IMR-90 (cell line): ENCODE measurements at regions not wholly inside any gene's neighbourhood (a gene's known extent, or its start where the extent isn't known, plus 50 kb on each side); places are given as distances from the start of the nearest gene placed in this dataset.

Experiments used
- ATAC-seq: fragments of 200-7000 bp; cut with Tn5 transposase; 2 replicates; pipeline ENCODE4 v1.9.1; 2020; ENCODE audit warnings: low read depth, mild to moderate bottlenecking, moderate library complexity
- BruUV-seq: library from RNA; stranded (reverse); fragments of 400-500 nt; replicated peaks from 2 replicates; lab custom pipeline; 2021; lab: Mats Ljungman, UMichigan
- CTCF ChIA-PET: fragments of 300-600 bp; formaldehyde crosslinking; extraction: SDS; loops from one replicate; lab custom pipeline; 2021; ENCODE audit warnings: antibody characterized with exemption; lab: Yijun Ruan, JAX
- POLR2A ChIA-PET: fragments of 300-600 bp; sonication (Branson Sonifier 250); formaldehyde crosslinking; loops from one replicate; lab custom pipeline; 2022; ENCODE audit warnings: antibody characterized with exemption; ENCODE audit not compliant: unreplicated experiment; lab: Charles Lee
- DNase-seq: peaks from one replicate; pipeline ENCODE4 v3.0.0; 2013
- H2AFZ ChIP-seq: replicated peaks from 2 replicates; pipeline ENCODE3; 2013; ENCODE audit warnings: low read length, mild to moderate bottlenecking; ENCODE audit not compliant: poor library complexity
- H2AK5ac ChIP-seq: 2 replicates; pipeline ENCODE4 v1.6.1; 2013; ENCODE audit warnings: low read depth, low read length, inconsistent platforms
- H2AK9ac ChIP-seq: replicated peaks from 2 replicates; pipeline ENCODE3; 2013; ENCODE audit warnings: mild to moderate bottlenecking, low read depth, low read length, moderate library complexity; ENCODE audit not compliant: poor library complexity
- H2BK120ac ChIP-seq: 2 replicates; pipeline ENCODE4 v1.6.1; 2013; ENCODE audit warnings: low read depth, low read length, inconsistent platforms
- H2BK15ac ChIP-seq: 3 replicates; pipeline ENCODE4 v1.6.1; 2013; ENCODE audit warnings: low read depth, low read length, inconsistent platforms
- H2BK20ac ChIP-seq: 2 replicates; pipeline ENCODE4 v1.6.1; 2013; ENCODE audit warnings: low read depth, mild to moderate bottlenecking, inconsistent platforms, low read length, moderate library complexity
- H2BK5ac ChIP-seq: 2 replicates; pipeline ENCODE4 v1.6.1; 2013; ENCODE audit warnings: mild to moderate bottlenecking, low read depth, low read length, inconsistent platforms; ENCODE audit not compliant: poor library complexity, severe bottlenecking
- H3K14ac ChIP-seq: replicated peaks from 2 replicates; pipeline ENCODE4 v1.6.1; 2013; ENCODE audit warnings: low read depth, low read length, inconsistent platforms
- H3K18ac ChIP-seq: 2 replicates; pipeline ENCODE4 v1.6.1; 2013; ENCODE audit warnings: low read depth, low read length, control low read depth
- H3K23ac ChIP-seq: 2 replicates; pipeline ENCODE4 v1.6.1; 2013; ENCODE audit warnings: low read depth, low read length, inconsistent platforms
- H3K27ac ChIP-seq: 2 replicates; pipeline ENCODE4 v1.5.1; 2013; ENCODE audit warnings: mild to moderate bottlenecking, control low read depth, low read length; ENCODE audit not compliant: insufficient read depth
- H3K27me3 ChIP-seq: 2 replicates; pipeline ENCODE4 v1.6.1; 2013; ENCODE audit warnings: low read length; ENCODE audit not compliant: control insufficient read depth, insufficient read depth
- H3K36me3 ChIP-seq: 2 replicates; pipeline ENCODE4 v1.6.1; 2013; ENCODE audit warnings: low read length, mixed read lengths; ENCODE audit not compliant: control insufficient read depth, insufficient read depth
- H3K4ac ChIP-seq: 2 replicates; pipeline ENCODE4 v1.6.1; 2013; ENCODE audit warnings: low read depth, low read length, inconsistent platforms
- H3K4me1 ChIP-seq: 2 replicates; pipeline ENCODE4 v1.6.1; 2013; ENCODE audit warnings: low read length, mixed read lengths; ENCODE audit not compliant: control insufficient read depth, insufficient read depth
- H3K4me2 ChIP-seq: 2 replicates; pipeline ENCODE4 v1.6.1; 2013; ENCODE audit warnings: low read depth, mild to moderate bottlenecking, control low read depth, low read length, moderate library complexity
- H3K4me3 ChIP-seq: 2 replicates; pipeline ENCODE4 v1.5.1; 2013; ENCODE audit warnings: low read depth, mild to moderate bottlenecking, control low read depth, low read length, moderate library complexity; ENCODE audit not compliant: insufficient read depth
- H3K56ac ChIP-seq: 2 replicates; pipeline ENCODE4 v1.6.1; 2013; ENCODE audit warnings: low read length, inconsistent platforms; ENCODE audit not compliant: insufficient read depth; ENCODE audit errors: extremely low read depth
- H3K79me1 ChIP-seq, 2 experiments: 2 replicates each; pipeline ENCODE4 v1.6.1; 2013; ENCODE audit warnings: low read length in 2 of 2, inconsistent platforms in 1 of 2, low read depth in 1 of 2
- H3K9ac ChIP-seq: 2 replicates; pipeline ENCODE4 v1.6.1; 2013; ENCODE audit warnings: low read depth, low read length, control low read depth
- H3K9me1 ChIP-seq: 2 replicates; pipeline ENCODE4 v1.6.1; 2013; ENCODE audit warnings: low read length, inconsistent platforms; ENCODE audit not compliant: insufficient read depth
- H3K9me3 ChIP-seq: 2 replicates; pipeline ENCODE4 v1.6.1; 2013; ENCODE audit warnings: low read length; ENCODE audit not compliant: control insufficient read depth, insufficient read depth
- H4K20me1 ChIP-seq: 2 replicates; pipeline ENCODE4 v1.6.1; 2013; ENCODE audit warnings: low read length, inconsistent platforms; ENCODE audit not compliant: insufficient read depth
- H4K5ac ChIP-seq: 2 replicates; pipeline ENCODE4 v1.6.1; 2013; ENCODE audit warnings: mild to moderate bottlenecking, low read depth, low read length, control low read depth
- H4K8ac ChIP-seq, 2 experiments: 2 replicates each; pipeline ENCODE4 v1.6.1; 2013; ENCODE audit warnings: low read depth in 2 of 2, low read length in 2 of 2, control low read depth in 1 of 2, inconsistent platforms in 1 of 2
- H4K91ac ChIP-seq: 2 replicates; pipeline ENCODE4 v1.6.1; 2013; ENCODE audit warnings: low read depth, low read length, inconsistent platforms; ENCODE audit not compliant: insufficient read depth
- BHLHE40 ChIP-seq: fragments of 150-350 bp; IDR thresholded peaks from 2 replicates; pipeline ENCODE4 v1.6.1; 2016; ENCODE audit warnings: mild to moderate bottlenecking, low read depth, low read length
- CEBPB ChIP-seq: IDR thresholded peaks from 2 replicates; pipeline ENCODE4 v1.6.1; 2012; ENCODE audit warnings: low read depth, low read length, improper control_type of control experiment
- CHD1 ChIP-seq: IDR thresholded peaks from 2 replicates; pipeline ENCODE4 v1.6.1; 2012; ENCODE audit warnings: low read depth, low read length, improper control_type of control experiment
- CTCF ChIP-seq: conservative IDR thresholded peaks from 2 replicates; pipeline ENCODE4 v1.5.1; 2012; ENCODE audit warnings: mild to moderate bottlenecking, low read depth, low read length, improper control_type of control experiment
- FOS ChIP-seq: fragments of 150-350 bp; IDR thresholded peaks from 2 replicates; pipeline ENCODE4 v1.6.1; 2016; ENCODE audit warnings: low read depth, low read length
- MAFK ChIP-seq: IDR thresholded peaks from 2 replicates; pipeline ENCODE4 v1.6.1; 2012; ENCODE audit warnings: low read depth, low read length, improper control_type of control experiment
- MAZ ChIP-seq: IDR thresholded peaks from 2 replicates; pipeline ENCODE4 v1.6.1; 2012; ENCODE audit warnings: low read depth, mild to moderate bottlenecking, low read length, improper control_type of control experiment, moderate library complexity, borderline replicate concordance
- MXI1 ChIP-seq: IDR thresholded peaks from 2 replicates; pipeline ENCODE4 v1.6.1; 2012; ENCODE audit warnings: low read depth, mild to moderate bottlenecking, low read length, moderate library complexity, borderline replicate concordance
- NFE2L2 ChIP-seq: fragments of 150-350 bp; IDR thresholded peaks from 2 replicates; pipeline ENCODE4 v1.6.1; 2016; ENCODE audit warnings: low read depth, mild to moderate bottlenecking, low read length
- POLR2A ChIP-seq: IDR thresholded peaks from 2 replicates; pipeline ENCODE4 v1.6.1; 2012; ENCODE audit warnings: mild to moderate bottlenecking, low read depth, low read length
- RAD21 ChIP-seq: IDR thresholded peaks from 2 replicates; pipeline ENCODE4 v1.6.1; 2012; ENCODE audit warnings: low read length, improper control_type of control experiment
- RCOR1 ChIP-seq: IDR thresholded peaks from 2 replicates; pipeline ENCODE4 v1.6.1; 2012; ENCODE audit warnings: mild to moderate bottlenecking, low read length, improper control_type of control experiment; ENCODE audit not compliant: insufficient replicate concordance
- RFX5 ChIP-seq: IDR thresholded peaks from 2 replicates; pipeline ENCODE4 v1.8.0; 2012; ENCODE audit warnings: low read depth, mild to moderate bottlenecking, low read length, moderate library complexity
- SMC3 ChIP-seq: fragments of 150-350 bp; IDR thresholded peaks from 2 replicates; pipeline ENCODE4 v1.6.1; 2016; ENCODE audit warnings: low read depth, mild to moderate bottlenecking, antibody characterized with exemption, low read length, moderate library complexity
- WGBS, 2 experiments: methylation state at CpG; one replicate each; pipeline versions ENCODE4 v1.1.5 to v1.1.7; 2013; ENCODE audit warnings: missing lambda C conversion rate in 2 of 2; ENCODE audit not compliant: insufficient read length in 1 of 2; ENCODE audit errors: extremely low coverage in 2 of 2; 5-methylcytosine and 5-hydroxymethylcytosine counted together
- dilution Hi-C: fragments of 300-500 bp; cut with HindIII; formaldehyde crosslinking; loops from one replicate; pipeline ENCODE4 v1.14.3; 2018; ENCODE audit warnings: low sequenced_read_pairs; ENCODE audit not compliant: unreplicated experiment
- in situ Hi-C: fragments of 300-500 bp; cut with MboI; formaldehyde crosslinking; loops from 3 replicates; pipeline ENCODE4 v1.14.3; 2019; ENCODE audit warnings: low sequenced_read_pairs, inconsistent platforms, mixed read lengths
- intact Hi-C: fragments of 100-400 bp; cut with micrococcal nuclease; formaldehyde crosslinking; loops from 2 replicates; pipeline ENCODE4 v1.10.0; 2022
- TF ChIP-seq, protein P1 (sequence below): fragments of 150-350 bp; IDR thresholded peaks from 2 replicates; pipeline ENCODE4 v1.6.1; 2016; ENCODE audit warnings: low read depth, mild to moderate bottlenecking, low read length, moderate library complexity, borderline replicate concordance
- TF ChIP-seq, protein P2 (sequence below): fragments of 150-350 bp; IDR thresholded peaks from 2 replicates; pipeline ENCODE4 v1.6.1; 2017; ENCODE audit warnings: mild to moderate bottlenecking, antibody characterized with exemption, low read length, low read depth

DNA sequence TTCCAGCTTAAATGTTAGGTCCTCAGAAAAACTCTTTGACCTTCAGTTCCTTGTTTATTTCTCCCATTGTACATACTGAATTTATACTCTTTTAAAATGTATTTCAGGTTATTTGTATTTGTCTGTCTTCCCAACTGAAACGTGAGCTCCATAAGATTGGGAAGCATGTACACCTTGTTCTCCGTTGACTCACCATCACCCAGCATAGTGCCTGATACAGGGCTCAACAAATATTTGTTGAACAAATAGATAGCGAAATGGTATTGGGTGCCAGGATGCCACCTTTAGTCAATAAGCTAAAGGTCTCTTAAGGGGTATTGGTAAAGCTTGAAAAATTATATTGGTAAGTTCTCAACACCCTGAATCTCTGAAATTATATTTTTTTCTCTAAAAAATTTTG lies 1841.3 kb upstream of the CELF4 start:
- intact Hi-C loops (no loop called here), dilution Hi-C loops (no loop called here), in situ Hi-C loops (no loop called here)
- POLR2A ChIA-PET, result no interaction called here
- Histone ChIP-seq H2BK15ac (no peak overlapping the region), H3K4me1 (no peaks in the 10 kb centered on the region), H3K18ac (no peak overlapping the region), H4K20me1 (no peaks in the 10 kb centered on the region), H3K27ac (no peak overlapping the region), H3K4ac (no peak overlapping the region), H3K4me2 (no peak overlapping the region), H3K4me3 (no peak overlapping the region), H4K91ac (no peak overlapping the region), H4K8ac (no peak overlapping the region), H3K79me1 (no peaks in the 10 kb centered on the region), H2AK9ac (no peak overlapping the region), H2BK20ac (no peak overlapping the region), H3K56ac (no peak overlapping the region), H3K23ac (no peak overlapping the region), H2AK5ac (no peak overlapping the region), H2BK5ac (no peak overlapping the region), H3K9me1 (no peaks in the 10 kb centered on the region), H2BK120ac (no peak overlapping the region), H2AFZ (no peak overlapping the region), H3K9me3 (no peaks in the 10 kb centered on the region), H3K14ac (no peak overlapping the region), H3K36me3 (no peaks in the 10 kb centered on the region), H3K9ac (no peak overlapping the region), H3K27me3 (no peaks in the 10 kb centered on the region), H4K5ac (no peak overlapping the region)
- TF ChIP-seq CHD1 (no peak), FOS (no peak), CEBPB (no peak), NFE2L2 (no peak), SMC3 (no peak), BHLHE40 (no peak), RCOR1 (no peak), MXI1 (no peak), RAD21 (no peak), RFX5 (no peak), MAFK (no peak), CTCF (no peak), POLR2A (no peak), MAZ (no peak)
- TF ChIP-seq, protein P1, sequence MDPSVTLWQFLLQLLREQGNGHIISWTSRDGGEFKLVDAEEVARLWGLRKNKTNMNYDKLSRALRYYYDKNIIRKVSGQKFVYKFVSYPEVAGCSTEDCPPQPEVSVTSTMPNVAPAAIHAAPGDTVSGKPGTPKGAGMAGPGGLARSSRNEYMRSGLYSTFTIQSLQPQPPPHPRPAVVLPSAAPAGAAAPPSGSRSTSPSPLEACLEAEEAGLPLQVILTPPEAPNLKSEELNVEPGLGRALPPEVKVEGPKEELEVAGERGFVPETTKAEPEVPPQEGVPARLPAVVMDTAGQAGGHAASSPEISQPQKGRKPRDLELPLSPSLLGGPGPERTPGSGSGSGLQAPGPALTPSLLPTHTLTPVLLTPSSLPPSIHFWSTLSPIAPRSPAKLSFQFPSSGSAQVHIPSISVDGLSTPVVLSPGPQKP, result no peak
- TF ChIP-seq, protein P2, sequence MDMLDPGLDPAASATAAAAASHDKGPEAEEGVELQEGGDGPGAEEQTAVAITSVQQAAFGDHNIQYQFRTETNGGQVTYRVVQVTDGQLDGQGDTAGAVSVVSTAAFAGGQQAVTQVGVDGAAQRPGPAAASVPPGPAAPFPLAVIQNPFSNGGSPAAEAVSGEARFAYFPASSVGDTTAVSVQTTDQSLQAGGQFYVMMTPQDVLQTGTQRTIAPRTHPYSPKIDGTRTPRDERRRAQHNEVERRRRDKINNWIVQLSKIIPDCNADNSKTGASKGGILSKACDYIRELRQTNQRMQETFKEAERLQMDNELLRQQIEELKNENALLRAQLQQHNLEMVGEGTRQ, result no peak
- no CpG with 5 or more reads among the region's 3 CpGs for WGBS, 2 experiments
- CTCF ChIA-PET, result no interaction called here
- DNase-seq, result no peak
- no TSS peak for BruUV-seq
- no peak for ATAC-seq
